ENCODE measurements at regions not wholly inside any gene's neighbourhood (a gene's known extent, or its start where the extent isn't known, plus 50 kb on each side); places are given as distances from the start of the nearest gene placed in this dataset.

DNA sequence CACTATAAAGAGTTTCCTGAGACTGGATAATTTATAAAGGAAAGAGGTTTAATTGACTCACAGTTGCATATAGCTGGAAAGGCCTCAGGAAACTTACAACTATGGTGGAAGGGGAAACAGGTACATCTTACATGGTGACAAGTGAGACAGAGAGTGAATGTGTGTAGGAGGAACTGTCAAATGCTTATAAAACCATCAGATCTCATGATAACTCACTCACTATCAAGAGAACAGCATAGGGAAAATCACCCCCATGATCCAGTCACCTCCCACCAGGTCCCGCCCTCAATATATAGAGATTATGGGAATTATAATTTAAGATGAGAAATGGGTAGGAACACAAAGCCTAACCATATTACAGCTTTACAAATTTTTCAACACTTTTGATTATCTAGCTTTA, 266.0 kb downstream of the DTHD1 start:
- TF ChIP-seq, protein P1, sequence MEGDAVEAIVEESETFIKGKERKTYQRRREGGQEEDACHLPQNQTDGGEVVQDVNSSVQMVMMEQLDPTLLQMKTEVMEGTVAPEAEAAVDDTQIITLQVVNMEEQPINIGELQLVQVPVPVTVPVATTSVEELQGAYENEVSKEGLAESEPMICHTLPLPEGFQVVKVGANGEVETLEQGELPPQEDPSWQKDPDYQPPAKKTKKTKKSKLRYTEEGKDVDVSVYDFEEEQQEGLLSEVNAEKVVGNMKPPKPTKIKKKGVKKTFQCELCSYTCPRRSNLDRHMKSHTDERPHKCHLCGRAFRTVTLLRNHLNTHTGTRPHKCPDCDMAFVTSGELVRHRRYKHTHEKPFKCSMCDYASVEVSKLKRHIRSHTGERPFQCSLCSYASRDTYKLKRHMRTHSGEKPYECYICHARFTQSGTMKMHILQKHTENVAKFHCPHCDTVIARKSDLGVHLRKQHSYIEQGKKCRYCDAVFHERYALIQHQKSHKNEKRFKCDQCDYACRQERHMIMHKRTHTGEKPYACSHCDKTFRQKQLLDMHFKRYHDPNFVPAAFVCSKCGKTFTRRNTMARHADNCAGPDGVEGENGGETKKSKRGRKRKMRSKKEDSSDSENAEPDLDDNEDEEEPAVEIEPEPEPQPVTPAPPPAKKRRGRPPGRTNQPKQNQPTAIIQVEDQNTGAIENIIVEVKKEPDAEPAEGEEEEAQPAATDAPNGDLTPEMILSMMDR (IDR thresholded peaks at IDR 0.05): no peak
- TF ChIP-seq POLR2A (IDR thresholded peaks at IDR 0.05) (no peak), POLR2AphosphoS5 (IDR thresholded peaks at IDR 0.05; ENCODE audit: insufficient read depth in 1 of 2, low read depth in 1 of 2) (no peak)
